Stimulated activated memory B cell treated with anti-CD40 and anti-IgM and Interleukin-4, amounts not matched to agents 10 μg/mL and 1 μg/mL and 100 μg/mL, for 72 hours (primary cell): ENCODE measurements at regions not wholly inside any gene's neighbourhood (a gene's known extent, or its start where the extent isn't known, plus 50 kb on each side); places are given as distances from the start of the nearest gene placed in this dataset.
"Not testable (repeated sequence)": the region's sequence is repeated elsewhere in the genome, so short reads cannot be mapped to it uniquely, and the experiment has no call there.

ENCODE experiments used
- ATAC-seq: fragments of 150-1000 bp; cut with Tn5 transposase; 2 replicates; pipeline ENCODE4 v1.10.0; 2021
- H3K27ac Mint-ChIP-seq: one replicate; pipeline ENCODE4 v1.8.0; 2022; ENCODE audit warnings: mild to moderate bottlenecking, mixed read lengths
- H3K27me3 Mint-ChIP-seq: one replicate; pipeline ENCODE4 v1.8.0; 2022; ENCODE audit warnings: mixed read lengths
- H3K36me3 Mint-ChIP-seq: one replicate; pipeline ENCODE4 v1.8.0; 2022; ENCODE audit warnings: mixed read lengths
- H3K4me1 Mint-ChIP-seq: one replicate; pipeline ENCODE4 v1.8.0; 2022; ENCODE audit warnings: mixed read lengths
- H3K4me3 Mint-ChIP-seq: one replicate; pipeline ENCODE4 v1.8.0; 2022; ENCODE audit warnings: mild to moderate bottlenecking, moderate library complexity, mixed read lengths
- H3K9me3 Mint-ChIP-seq: one replicate; pipeline ENCODE4 v1.8.0; 2022; ENCODE audit warnings: mixed read lengths

- Mint-ChIP-seq H3K9me3 (no peaks in the 10 kb centered on the region), H3K36me3 (no peaks in the 10 kb centered on the region), H3K27ac (peak overlapping the region; percentile 91), H3K4me3 (no peak overlapping the region), H3K27me3 (no peaks in the 10 kb centered on the region), H3K4me1 (peaks cover 23% of the 10 kb centered on the region)
- ATAC-seq = peak; percentile 79
Measured at GRCh38 chr6:135129136-135129856, 51.8 kb upstream of the MYB start.

- H3K9me3 Mint-ChIP-seq = no peaks in the 10 kb centered on the region
- peak overlapping the region; percentile 91 for H3K27ac Mint-ChIP-seq
- ATAC-seq = peak; percentile 83
- H3K36me3 Mint-ChIP-seq = no peaks in the 10 kb centered on the region
- H3K4me3 Mint-ChIP-seq = peak overlapping the region; percentile 49
- no peaks in the 10 kb centered on the region for H3K27me3 Mint-ChIP-seq
- peaks cover 23% of the 10 kb centered on the region for H3K4me1 Mint-ChIP-seq
Measured at GRCh38 chr6:135128268-135128914, 52.7 kb upstream of the MYB start.

- no peaks in the 10 kb centered on the region for H3K36me3 Mint-ChIP-seq
- no peak overlapping the region for H3K4me3 Mint-ChIP-seq
- no peaks in the 10 kb centered on the region for H3K27me3 Mint-ChIP-seq
- H3K9me3 Mint-ChIP-seq = no peaks in the 10 kb centered on the region
- H3K4me1 Mint-ChIP-seq = peaks cover 16% of the 10 kb centered on the region
- no peak for ATAC-seq
- H3K27ac Mint-ChIP-seq = no peak overlapping the region
Measured at GRCh38 chr6:135126729-135127128, 54.4 kb upstream of the MYB start.

GRCh38 chr6:135126034-135126433 lies 55.1 kb upstream of the MYB start:
- H3K4me1 Mint-ChIP-seq = peaks cover 16% of the 10 kb centered on the region
- no peak overlapping the region for H3K4me3 Mint-ChIP-seq
- H3K27me3 Mint-ChIP-seq = no peaks in the 10 kb centered on the region
- ATAC-seq = no peak
- no peak overlapping the region for H3K27ac Mint-ChIP-seq
- H3K9me3 Mint-ChIP-seq = no peaks in the 10 kb centered on the region
- no peaks in the 10 kb centered on the region for H3K36me3 Mint-ChIP-seq

DNA sequence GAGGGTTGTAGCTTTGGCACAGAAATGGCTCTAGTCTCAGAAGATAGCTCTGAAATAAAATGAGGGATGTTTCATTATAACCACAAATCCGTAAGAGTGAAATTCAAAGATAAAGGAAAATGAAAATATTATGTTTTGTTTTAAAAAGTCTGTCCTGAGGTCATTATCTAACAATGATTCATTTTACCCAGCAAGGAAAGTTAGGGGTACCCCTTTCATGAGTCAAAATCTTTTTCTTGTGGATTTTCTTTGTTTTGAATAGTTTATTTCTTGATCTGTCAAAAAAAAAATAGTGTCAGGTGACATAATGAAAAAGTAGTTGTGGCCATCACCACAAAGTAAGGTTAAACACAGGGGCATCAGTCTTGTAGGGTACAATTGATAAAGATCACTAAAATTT lies 59.7 kb upstream of the MYB start:
- no peaks in the 10 kb centered on the region for H3K9me3 Mint-ChIP-seq
- H3K36me3 Mint-ChIP-seq = no peaks in the 10 kb centered on the region
- H3K4me1 Mint-ChIP-seq = peaks cover 12% of the 10 kb centered on the region
- ATAC-seq = no peak
- H3K27me3 Mint-ChIP-seq = peaks cover 12% of the 10 kb centered on the region
- no peak overlapping the region for H3K27ac Mint-ChIP-seq
- H3K4me3 Mint-ChIP-seq = no peak overlapping the region

DNA sequence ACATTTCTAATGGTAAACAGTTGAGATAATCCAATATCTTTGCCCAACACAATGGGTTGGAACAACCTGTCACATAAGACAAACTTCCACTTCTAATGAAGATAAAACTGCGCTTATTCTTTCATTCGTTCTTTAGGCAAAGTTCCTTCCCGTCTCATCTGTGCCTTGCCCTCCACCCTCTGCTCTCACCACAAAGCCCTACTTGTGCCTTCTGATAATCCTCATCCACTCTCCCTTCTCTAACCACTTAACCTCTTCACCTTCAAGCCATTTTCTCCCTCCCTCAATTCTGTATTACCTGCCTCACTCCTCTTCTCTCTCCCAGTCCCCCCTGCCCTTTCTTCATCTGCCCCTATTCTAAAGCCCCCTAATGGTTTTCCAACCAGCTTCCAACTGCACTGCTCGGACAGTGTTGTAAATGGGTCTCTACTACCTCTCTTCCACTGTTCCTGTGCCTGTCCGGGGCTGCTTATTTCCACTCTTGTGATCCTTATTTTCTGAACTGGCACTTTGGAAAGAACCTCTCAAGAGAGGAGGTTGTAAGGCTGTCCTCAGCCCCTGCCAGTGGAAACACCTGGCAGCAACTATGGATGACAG lies 62.9 kb upstream of the MYB start:
- Mint-ChIP-seq H3K27ac (no peak overlapping the region), H3K4me3 (no peak overlapping the region), H3K36me3 (no peaks in the 10 kb centered on the region), H3K27me3 (peaks cover 15% of the 10 kb centered on the region), H3K4me1 (peaks cover 29% of the 10 kb centered on the region), H3K9me3 (no peaks in the 10 kb centered on the region)
- ATAC-seq = no peak

- Mint-ChIP-seq H3K36me3 (peaks cover 6% of the 10 kb centered on the region), H3K9me3 (no peaks in the 10 kb centered on the region), H3K27ac (no peak overlapping the region), H3K27me3 (peaks cover 22% of the 10 kb centered on the region), H3K4me1 (peaks cover 36% of the 10 kb centered on the region), H3K4me3 (no peak overlapping the region)
- ATAC-seq = no peak
Measured at GRCh38 chr6:135117413-135117968, 62.9 kb upstream of the HBS1L start.

GRCh38 chr6:135116571-135116970 lies 61.9 kb upstream of the HBS1L start:
- no peak overlapping the region for H3K4me3 Mint-ChIP-seq
- no peak for ATAC-seq
- peaks cover 36% of the 10 kb centered on the region for H3K4me1 Mint-ChIP-seq
- H3K9me3 Mint-ChIP-seq = no peaks in the 10 kb centered on the region
- peaks cover 6% of the 10 kb centered on the region for H3K36me3 Mint-ChIP-seq
- H3K27ac Mint-ChIP-seq = no peak overlapping the region
- H3K27me3 Mint-ChIP-seq = peaks cover 31% of the 10 kb centered on the region

GRCh38 chr6:135115834-135116233 lies 61.2 kb upstream of the HBS1L start:
- Mint-ChIP-seq H3K36me3 (peaks cover 6% of the 10 kb centered on the region), H3K4me3 (no peak overlapping the region), H3K27me3 (peaks cover 39% of the 10 kb centered on the region), H3K9me3 (no peaks in the 10 kb centered on the region), H3K27ac (no peak overlapping the region), H3K4me1 (peaks cover 36% of the 10 kb centered on the region)
- peak; percentile 35 for ATAC-seq

DNA sequence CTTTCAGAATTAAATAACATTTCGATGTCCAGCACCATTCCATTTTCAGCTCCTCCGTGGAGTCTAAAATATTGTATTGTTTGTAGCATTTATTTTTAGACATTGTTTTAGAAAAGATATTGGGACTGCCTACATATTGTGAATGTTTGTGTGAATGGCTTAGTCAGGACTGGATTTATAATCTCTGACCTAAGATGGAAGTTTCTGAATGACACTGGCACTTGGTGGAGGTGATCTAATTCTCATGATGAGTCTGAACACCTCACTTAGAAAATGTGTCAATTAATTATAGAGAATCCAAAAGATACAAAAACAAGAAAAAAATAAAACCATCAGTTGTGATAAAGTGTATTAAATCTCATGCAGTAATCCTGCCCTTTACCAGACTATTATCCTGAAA lies 60.8 kb upstream of the HBS1L start:
- H3K27ac Mint-ChIP-seq = no peak overlapping the region

DNA sequence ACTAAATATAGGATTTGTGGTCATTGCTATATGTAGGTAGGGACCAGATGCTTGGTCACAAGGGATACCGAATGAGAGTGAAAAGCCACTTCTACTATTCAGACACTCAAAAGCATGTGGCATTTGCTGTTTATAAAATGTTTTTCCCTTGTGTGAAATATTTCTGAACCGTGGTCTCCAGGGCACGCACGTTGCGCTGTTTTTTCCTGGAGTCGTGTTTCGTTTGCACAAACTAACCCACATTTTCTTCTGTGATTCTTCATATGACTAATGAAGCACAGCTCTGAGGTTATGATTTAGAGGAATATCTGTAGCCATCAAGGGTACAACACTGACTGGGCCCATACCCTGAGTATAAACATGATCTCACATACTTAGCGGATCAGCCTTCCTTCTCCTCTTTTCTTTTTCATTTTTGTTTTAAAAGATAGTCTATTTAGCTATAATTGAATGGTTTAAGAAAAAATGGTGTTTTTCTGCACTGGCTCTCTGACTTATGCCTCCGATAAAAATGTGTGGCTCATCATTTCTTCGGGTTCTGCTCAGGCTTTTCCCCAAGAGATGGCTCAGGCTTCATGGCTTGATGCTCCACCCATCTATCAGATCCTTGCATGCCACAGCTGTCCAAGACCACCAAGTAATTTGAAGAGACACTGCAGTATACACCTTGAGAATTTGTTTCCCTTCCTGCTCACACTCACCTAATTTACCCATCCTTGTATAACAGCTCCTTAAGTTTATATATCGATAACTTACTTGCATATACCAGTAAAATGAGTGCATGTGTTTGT lies 59.9 kb upstream of the HBS1L start:
- Mint-ChIP-seq H3K36me3 (peaks cover 6% of the 10 kb centered on the region), H3K27me3 (peaks cover 39% of the 10 kb centered on the region), H3K27ac (peak overlapping the region; percentile 64), H3K9me3 (no peaks in the 10 kb centered on the region), H3K4me3 (no peak overlapping the region), H3K4me1 (peaks cover 36% of the 10 kb centered on the region)
- ATAC-seq = peak; percentile 86

More for the DNA sequence above, 60.8 kb upstream of the HBS1L start:
- peaks cover 6% of the 10 kb centered on the region for H3K36me3 Mint-ChIP-seq
- ATAC-seq = no peak
- peaks cover 36% of the 10 kb centered on the region for H3K4me1 Mint-ChIP-seq
- peaks cover 39% of the 10 kb centered on the region for H3K27me3 Mint-ChIP-seq
- H3K9me3 Mint-ChIP-seq = no peaks in the 10 kb centered on the region
- no peak overlapping the region for H3K4me3 Mint-ChIP-seq

DNA sequence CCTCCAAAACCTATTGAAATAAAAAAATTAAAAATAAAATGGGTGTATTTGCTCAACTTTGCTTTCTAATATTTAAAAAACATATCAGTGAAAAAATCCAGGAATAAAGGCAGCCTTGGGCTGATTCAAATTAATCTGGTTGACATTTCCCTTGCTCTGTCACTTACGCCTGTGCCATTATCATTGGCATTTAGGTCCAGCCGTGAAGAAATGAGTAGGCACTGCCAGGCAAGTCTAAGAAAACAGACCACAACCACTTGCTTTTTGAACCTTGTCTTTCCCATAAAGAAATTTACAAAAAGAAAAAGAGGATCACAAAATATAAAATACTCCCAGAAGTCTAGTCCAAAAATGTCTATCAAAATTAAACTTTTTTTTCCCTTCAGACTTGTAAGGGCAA lies 59.2 kb upstream of the HBS1L start:
- Mint-ChIP-seq H3K4me3 (no peak overlapping the region), H3K36me3 (peaks cover 6% of the 10 kb centered on the region), H3K27ac (peak overlapping the region; percentile 64), H3K4me1 (peaks cover 36% of the 10 kb centered on the region), H3K9me3 (no peaks in the 10 kb centered on the region), H3K27me3 (peaks cover 39% of the 10 kb centered on the region)
- peak; percentile 61 for ATAC-seq

DNA sequence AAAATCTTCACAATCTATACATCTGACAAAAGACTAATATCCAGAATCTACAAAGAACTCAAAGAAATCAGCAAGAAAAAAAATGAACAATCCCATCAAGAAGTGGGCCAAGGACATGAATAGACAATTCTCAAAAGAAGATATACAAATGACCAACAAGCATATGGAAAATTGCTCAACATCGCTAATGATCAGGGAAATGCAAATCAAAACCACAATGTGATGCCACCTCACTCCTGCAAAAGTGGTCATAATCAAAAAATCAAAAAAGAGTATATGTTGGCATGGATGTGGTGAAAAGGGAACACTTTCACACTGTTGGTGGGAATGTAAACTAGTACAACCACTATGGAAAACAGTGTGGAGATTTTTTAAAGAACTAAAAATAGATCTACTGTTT lies 58.3 kb upstream of the HBS1L start:
- H3K27me3 Mint-ChIP-seq = peaks cover 30% of the 10 kb centered on the region
- H3K36me3 Mint-ChIP-seq, H3K9me3 Mint-ChIP-seq, H3K4me3 Mint-ChIP-seq, ATAC-seq, H3K27ac Mint-ChIP-seq: not testable (repeated sequence)
- H3K4me1 Mint-ChIP-seq = peaks cover 30% of the 10 kb centered on the region

- H3K36me3 Mint-ChIP-seq, ATAC-seq, H3K9me3 Mint-ChIP-seq, H3K4me3 Mint-ChIP-seq, H3K27ac Mint-ChIP-seq: not testable (repeated sequence)
- peaks cover 41% of the 10 kb centered on the region for H3K27me3 Mint-ChIP-seq
- H3K4me1 Mint-ChIP-seq = peaks cover 15% of the 10 kb centered on the region
Measured at GRCh38 chr6:135110261-135110781, 55.7 kb upstream of the HBS1L start.

DNA sequence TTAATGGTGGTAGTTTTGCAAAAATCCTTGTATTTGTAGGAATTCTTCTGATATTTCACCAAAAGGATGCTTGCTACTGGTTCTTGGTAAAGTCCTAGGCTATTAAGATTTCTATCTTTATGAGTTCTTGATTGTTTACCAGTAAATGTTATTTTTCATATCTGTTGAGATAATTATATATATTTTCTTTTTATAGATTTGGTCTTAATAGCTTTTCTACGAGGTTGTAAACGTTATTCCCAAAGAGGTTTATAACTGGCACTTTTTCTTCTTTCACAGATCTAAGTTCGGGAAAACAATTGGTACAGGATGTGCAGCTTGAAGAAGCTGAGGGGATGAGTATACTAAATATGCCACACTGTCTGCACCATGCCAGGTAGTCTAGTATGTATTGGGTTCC lies 55.1 kb upstream of the HBS1L start:
- Mint-ChIP-seq H3K27ac (no peak overlapping the region), H3K4me1 (peaks cover 11% of the 10 kb centered on the region), H3K4me3 (no peak overlapping the region), H3K36me3 (peaks cover 6% of the 10 kb centered on the region), H3K27me3 (peaks cover 46% of the 10 kb centered on the region), H3K9me3 (no peaks in the 10 kb centered on the region)
- no peak for ATAC-seq
